GM13976 (cell line): ENCODE measurements at regions not wholly inside any gene's neighbourhood (a gene's known extent, or its start where the extent isn't known, plus 50 kb on each side); places are given as distances from the start of the nearest gene placed in this dataset.
"Not testable (repeated sequence)": the region's sequence is repeated elsewhere in the genome, so short reads cannot be mapped to it uniquely, and the experiment has no call there.

Experiments
- DNase-seq: peaks from one replicate; pipeline ENCODE4 v3.0.0; 2012; ENCODE audit warnings: low spot score
- CTCF ChIP-seq: IDR thresholded peaks from 2 replicates; pipeline ENCODE4 v1.5.1; 2012; ENCODE audit warnings: borderline replicate concordance, mild to moderate bottlenecking; ENCODE audit not compliant: insufficient read depth; ENCODE audit errors: extremely low read depth, missing control alignments, control extremely low read depth
- in situ Hi-C: fragments of 300-500 bp; cut with MboI; formaldehyde crosslinking; loops from one replicate; pipeline ENCODE4 v1.12.0; 2022; ENCODE audit warnings: low sequenced_read_pairs, mixed read lengths, inconsistent platforms; ENCODE audit not compliant: unreplicated experiment

DNA sequence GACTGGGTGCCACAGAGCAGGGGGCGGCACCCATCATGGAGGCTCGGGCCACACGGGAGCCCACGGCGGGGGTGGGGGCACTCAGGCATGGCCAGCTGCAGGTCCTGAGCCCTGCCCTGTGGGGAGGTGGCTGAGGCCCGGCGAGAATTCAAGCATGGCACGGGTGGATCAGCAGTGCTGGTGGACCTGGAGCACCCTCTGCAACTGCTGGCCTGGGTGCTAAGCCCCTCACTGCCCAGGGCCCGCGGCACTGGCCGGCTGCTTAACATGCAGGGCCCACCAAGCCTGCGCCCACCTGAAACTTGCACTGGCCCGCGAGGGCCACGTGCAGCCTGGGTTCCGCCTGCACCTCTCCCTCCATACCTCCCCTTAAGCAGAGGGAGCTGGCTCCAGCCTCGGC is 258.6 kb downstream of the CENPC start:
- in situ Hi-C loops: no loop called here
- TF ChIP-seq CTCF: no peak
- DNase-seq: no peak

DNA sequence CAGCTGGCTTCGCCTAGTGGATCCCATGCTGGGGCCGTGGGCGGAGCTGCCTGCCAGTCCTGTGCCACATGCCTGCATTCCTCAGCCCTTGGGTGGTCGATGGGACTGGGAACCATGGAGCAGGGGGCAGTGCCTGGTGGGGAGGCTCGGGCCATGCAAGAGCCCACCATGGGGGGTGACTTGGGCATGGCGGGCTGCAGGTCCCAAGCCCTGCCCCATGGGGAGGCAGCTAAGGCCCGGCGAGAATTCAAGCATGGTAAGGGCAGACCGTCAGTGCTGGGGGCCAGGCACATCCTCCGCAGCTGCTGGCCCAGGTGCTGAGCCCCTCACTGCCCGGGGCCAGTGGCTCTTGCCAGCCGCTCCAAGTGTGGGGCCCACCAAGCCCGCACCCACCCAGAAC is 262.6 kb downstream of the CENPC start:
- DNase-seq: no peak
- no peak for TF ChIP-seq CTCF
- in situ Hi-C loops: no loop called here

DNA sequence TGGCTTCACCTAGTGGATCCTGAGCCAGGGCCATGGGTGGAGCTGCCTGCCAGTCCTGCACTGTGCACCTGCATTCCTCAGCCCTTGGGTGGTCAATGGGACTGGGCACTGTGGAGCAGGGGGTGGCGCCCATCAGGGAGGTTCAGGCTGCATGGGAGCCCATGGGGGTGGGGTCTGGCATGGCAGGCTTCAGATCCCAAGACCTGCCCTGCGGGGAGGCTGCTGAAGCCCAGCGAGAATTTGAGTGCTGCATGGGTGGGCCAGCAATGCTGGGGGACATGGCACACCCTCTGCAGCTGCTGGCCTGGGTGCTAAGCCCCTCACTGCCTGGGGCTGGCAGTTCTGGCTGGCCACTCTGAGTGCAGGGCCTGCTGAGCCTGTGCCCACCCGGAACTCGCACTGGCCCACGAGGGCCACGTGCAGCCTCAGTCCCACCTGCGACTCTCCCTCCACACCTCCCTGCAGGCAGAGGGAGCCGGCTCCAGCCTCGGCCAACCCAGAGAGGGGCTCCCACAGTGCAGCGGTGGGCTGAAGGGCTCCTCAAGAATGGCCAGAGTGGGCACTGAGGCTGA is 270.0 kb downstream of the CENPC start:
- no peak for DNase-seq
- no peak for TF ChIP-seq CTCF
- in situ Hi-C loops: no loop called here

DNA sequence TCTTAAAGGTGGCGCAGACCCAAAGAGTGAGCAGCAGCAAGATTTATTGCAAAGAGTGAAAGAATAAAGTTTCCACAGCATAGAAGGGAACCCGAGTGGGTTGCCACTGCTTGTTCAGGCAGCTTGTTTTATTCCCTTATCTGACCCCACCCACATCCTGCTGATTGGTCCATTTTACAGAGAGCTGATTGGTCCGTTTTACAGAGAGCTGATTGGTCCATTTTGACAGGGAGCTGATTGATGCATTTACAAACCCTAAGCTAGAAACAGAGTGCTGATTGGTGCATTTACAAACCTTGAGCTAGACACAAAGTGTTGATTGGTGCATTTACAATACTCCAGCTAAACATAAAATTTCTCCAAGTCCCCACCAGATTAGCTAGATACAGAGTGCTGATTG is 270.6 kb downstream of the CENPC start:
- in situ Hi-C loops, DNase-seq: not testable (repeated sequence)

DNA sequence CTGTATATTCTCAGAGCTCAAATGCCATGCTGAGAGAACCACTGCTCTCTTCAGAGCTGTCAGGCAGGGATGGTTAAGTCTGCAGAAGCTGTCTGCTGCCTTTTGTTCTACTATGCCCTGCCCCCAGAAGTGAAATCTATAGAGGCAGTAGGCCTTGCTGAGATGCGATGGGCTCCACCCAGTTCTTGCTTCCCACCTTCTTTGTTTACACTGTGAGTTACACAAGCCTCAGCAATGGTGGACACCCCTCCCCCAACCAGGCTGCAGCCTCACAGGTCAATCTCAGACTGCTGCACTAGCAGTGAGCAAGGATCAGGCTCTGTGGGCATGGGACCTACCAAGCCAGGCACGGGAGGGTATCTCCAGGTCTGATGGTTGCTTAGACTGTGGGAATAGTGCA is 271.6 kb downstream of the CENPC start:
- in situ Hi-C loops: no loop called here
- DNase-seq: no peak
- TF ChIP-seq CTCF: no peak

- DNase-seq: no peak
These were observed 283.3 kb downstream of the CENPC start for GRCh38 chr4:67261971-67262370.

DNA sequence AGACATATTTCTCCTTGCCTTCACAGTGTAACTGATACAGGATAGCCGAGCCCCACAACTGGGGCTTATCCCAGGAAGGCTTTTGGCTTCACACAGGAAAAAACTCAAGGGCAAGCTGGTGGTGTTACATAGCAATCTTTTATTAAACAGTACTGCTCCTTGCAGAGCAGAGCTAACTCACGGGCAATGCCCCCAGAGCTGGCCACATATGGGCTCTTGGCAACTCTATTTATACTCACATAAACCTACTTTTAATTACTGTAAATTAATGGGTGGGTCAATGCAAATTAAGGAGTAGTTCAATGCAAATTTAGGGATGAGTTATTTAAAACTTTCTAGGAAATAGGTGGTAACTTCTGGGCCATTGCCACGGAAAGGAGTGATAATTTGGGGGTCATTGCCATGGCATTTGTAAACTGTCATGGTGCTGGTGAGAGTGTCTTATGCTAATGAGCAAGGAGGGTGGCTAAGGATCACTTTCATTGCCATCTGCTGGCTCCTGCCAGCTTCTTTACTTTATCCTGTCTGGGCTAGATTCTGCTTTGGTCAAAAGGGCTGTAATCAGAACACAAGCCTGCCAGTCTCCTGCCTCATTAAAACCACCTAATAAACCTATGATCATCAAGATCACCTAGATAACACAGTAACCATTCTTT is 288.8 kb downstream of the CENPC start:
- no peak for DNase-seq
- TF ChIP-seq CTCF: no peak
- in situ Hi-C loops: no loop called here

More at GRCh38 chr4:67261971-67262370, 283.3 kb downstream of the CENPC start:
- no peak for TF ChIP-seq CTCF
- in situ Hi-C loops: no loop called here
